Ascending aorta (tissue), 2 donors: ENCODE measurements at regions not wholly inside any gene's neighbourhood (a gene's known extent, or its start where the extent isn't known, plus 50 kb on each side); places are given as distances from the start of the nearest gene placed in this dataset.

Source experiments
- DNase-seq, 2 donors: peaks; one replicate each; pipeline ENCODE4 v3.0.0-alpha.2; 2019; ENCODE audit warnings: low spot score in 2 of 2
- H3K27ac ChIP-seq, 2 donors: fragments of 200-600 bp; sonication (generic); one replicate each; pipeline ENCODE4 v1.5.1; 2016 to 2017; ENCODE audit warnings: mild to moderate bottlenecking in 1 of 2
- H3K27me3 ChIP-seq: fragments of 200-600 bp; sonication (generic); one replicate; pipeline ENCODE4 v1.5.1; 2017
- H3K36me3 ChIP-seq, 2 donors: fragments of 200-600 bp; sonication (generic); one replicate each; pipeline ENCODE4 v1.5.1; 2016
- H3K4me1 ChIP-seq, 2 donors: fragments of 200-600 bp; sonication (generic); one replicate each; pipeline ENCODE4 v1.5.1; 2016 to 2017; ENCODE audit warnings: mild to moderate bottlenecking in 1 of 2
- H3K4me3 ChIP-seq, 2 donors: fragments of 200-600 bp; sonication (generic); one replicate each; pipeline ENCODE4 v1.5.1; 2016 to 2017; ENCODE audit warnings: mild to moderate bottlenecking in 1 of 2
- H3K9me3 ChIP-seq, 2 donors: fragments of 200-600 bp; sonication (generic); one replicate each; pipeline ENCODE4 v1.5.1; 2016
- intact Hi-C: fragments of 100-400 bp; cut with DNase I; formaldehyde crosslinking; loops from one replicate; pipeline ENCODE4 v1.15.1; 2023
- TF ChIP-seq, protein P1 (sequence below), 3 experiments: fragments of 200-600 bp in 2 of 3; fragments of 450-650 bp in 1 of 3; sonication (generic) in 2 of 3; IDR thresholded peaks; one replicate each; pipeline ENCODE4 v1.5.1; 2016 to 2019; ENCODE audit warnings: antibody characterized with exemption in 3 of 3, mild to moderate bottlenecking in 1 of 3, moderate library complexity in 1 of 3

DNA sequence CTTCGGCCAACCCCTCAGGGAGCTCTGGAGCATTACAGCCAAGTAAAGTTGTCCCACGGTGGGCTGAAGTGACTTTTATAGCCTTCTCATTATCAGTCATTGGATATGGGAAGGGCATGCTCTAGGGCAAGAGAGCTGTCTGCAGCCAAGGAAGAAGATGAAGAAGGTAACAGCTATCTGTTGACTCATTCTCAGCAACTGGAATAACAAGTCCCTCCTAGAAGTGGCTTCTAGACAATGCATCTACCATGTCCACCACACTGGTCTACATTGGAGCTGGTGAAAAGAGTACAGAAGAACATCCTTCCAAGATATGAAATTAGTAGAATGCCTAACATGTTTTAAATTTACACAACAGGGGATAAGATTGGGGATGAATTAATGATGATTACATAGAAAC is 524.2 kb downstream of the ACTL7B start:
- intact Hi-C loops, result no loop called here
- no peak overlapping the region for H3K27ac ChIP-seq
- no peak for DNase-seq
- H3K36me3 ChIP-seq, result no peaks in the 10 kb centered on the region
- no peaks in the 10 kb centered on the region for H3K4me1 ChIP-seq
- H3K9me3 ChIP-seq, result peaks cover 0 to 22% of the 10 kb centered on the region in 2 donors
- H3K4me3 ChIP-seq, result no peak overlapping the region
- no peaks in the 10 kb centered on the region for H3K27me3 ChIP-seq
- TF ChIP-seq, protein P1, sequence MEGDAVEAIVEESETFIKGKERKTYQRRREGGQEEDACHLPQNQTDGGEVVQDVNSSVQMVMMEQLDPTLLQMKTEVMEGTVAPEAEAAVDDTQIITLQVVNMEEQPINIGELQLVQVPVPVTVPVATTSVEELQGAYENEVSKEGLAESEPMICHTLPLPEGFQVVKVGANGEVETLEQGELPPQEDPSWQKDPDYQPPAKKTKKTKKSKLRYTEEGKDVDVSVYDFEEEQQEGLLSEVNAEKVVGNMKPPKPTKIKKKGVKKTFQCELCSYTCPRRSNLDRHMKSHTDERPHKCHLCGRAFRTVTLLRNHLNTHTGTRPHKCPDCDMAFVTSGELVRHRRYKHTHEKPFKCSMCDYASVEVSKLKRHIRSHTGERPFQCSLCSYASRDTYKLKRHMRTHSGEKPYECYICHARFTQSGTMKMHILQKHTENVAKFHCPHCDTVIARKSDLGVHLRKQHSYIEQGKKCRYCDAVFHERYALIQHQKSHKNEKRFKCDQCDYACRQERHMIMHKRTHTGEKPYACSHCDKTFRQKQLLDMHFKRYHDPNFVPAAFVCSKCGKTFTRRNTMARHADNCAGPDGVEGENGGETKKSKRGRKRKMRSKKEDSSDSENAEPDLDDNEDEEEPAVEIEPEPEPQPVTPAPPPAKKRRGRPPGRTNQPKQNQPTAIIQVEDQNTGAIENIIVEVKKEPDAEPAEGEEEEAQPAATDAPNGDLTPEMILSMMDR (IDR thresholded peaks at IDR 0.05), result no peak

DNA sequence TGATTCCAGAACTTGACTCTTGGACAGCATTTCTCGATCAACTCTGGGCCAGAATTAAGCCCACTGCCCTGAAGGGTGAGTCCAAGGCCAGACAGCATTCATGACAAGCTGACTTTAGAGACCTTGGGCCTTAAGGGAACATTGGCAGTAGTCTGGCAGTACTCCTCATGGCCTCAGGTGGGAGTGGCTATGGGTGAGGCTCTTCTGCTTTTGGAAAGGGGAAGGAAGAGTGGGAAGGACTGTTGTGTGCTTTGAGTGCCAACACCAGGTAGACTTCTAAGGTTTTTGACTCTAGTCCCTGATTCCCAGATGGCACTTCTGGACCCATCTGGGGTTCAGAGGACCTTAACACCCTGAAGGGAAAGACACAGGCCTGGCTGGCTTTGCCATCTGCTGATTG is 530.4 kb downstream of the ACTL7B start:
- no peak for DNase-seq

DNA sequence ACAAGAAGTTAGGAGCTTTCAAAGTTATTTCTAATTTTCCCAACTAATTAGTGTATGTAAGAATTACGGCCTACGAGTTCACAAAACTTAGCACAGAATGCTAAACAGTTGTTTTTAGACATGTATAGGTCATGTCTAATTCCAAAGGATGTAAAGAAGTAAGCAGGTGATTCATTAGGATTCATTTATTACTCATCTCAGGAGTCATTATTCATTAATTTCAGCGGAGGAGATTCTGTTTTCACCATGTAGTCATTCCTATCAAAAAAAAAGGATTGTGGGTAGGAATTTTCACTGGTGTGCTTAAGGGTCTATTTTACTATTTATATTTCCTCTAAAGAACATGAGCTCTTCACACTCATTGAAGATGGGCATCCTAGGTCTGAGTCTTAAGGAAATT is 532.2 kb downstream of the ACTL7B start:
- TF ChIP-seq, protein P1 (IDR thresholded peaks at IDR 0.05), result no peak
- intact Hi-C loops, result no loop called here
- Histone ChIP-seq H3K9me3 (peaks cover 0 to 29% of the 10 kb centered on the region in 2 donors), H3K36me3 (no peaks in the 10 kb centered on the region), H3K27ac (no peak overlapping the region), H3K4me3 (no peak overlapping the region), H3K4me1 (no peaks in the 10 kb centered on the region), H3K27me3 (no peaks in the 10 kb centered on the region)
- no peak for DNase-seq

More for the DNA sequence above, 530.4 kb downstream of the ACTL7B start:
- Histone ChIP-seq H3K27ac (no peak overlapping the region), H3K36me3 (no peaks in the 10 kb centered on the region), H3K9me3 (peaks cover 0 to 30% of the 10 kb centered on the region in 2 donors), H3K27me3 (no peaks in the 10 kb centered on the region), H3K4me3 (no peak overlapping the region), H3K4me1 (no peaks in the 10 kb centered on the region)
- TF ChIP-seq, protein P1 (IDR thresholded peaks at IDR 0.05), result no peak
- intact Hi-C loops, result no loop called here

DNA sequence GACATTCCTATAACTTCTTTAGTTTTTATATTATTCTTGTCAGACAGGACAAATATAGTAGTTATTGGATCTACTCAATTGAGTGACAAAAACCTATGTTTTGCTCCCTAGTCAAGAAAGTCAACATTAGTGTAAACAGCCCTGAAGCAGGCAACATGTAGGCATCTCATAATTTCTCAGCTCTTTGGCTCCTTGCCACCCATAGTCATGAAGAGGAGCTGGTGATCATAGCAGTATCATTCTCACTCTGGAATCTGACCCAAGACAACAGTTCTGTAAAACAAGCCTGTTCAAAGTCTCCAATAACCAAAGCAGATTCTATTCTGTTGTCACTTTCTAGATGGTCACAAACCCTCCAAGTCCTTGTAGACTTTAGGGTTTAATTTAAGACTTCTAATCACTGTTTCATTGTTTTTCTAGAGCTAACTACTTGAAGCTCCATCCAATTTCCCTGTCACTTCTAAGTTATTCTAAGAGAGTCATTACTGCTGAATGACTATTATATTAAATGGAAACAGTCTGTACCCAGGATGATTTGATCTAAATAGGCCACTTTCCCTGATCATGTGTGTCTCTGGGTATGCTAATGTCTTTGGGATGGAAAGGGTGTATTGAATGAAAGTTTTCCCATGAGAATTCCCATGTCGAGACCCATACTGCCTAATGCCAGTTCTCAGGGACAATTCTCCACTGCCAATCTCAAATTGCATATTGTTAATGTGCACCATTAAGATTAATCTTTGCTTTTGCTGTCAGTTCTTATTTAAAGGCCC is 533.3 kb downstream of the ACTL7B start:
- DNase-seq, result no peak
- TF ChIP-seq, protein P1 (IDR thresholded peaks at IDR 0.05), result no peak
- Histone ChIP-seq H3K4me3 (no peak overlapping the region), H3K9me3 (peaks cover 0 to 18% of the 10 kb centered on the region in 2 donors), H3K4me1 (no peaks in the 10 kb centered on the region), H3K27ac (no peak overlapping the region), H3K36me3 (no peaks in the 10 kb centered on the region), H3K27me3 (no peaks in the 10 kb centered on the region)
- intact Hi-C loops, result no loop called here

DNA sequence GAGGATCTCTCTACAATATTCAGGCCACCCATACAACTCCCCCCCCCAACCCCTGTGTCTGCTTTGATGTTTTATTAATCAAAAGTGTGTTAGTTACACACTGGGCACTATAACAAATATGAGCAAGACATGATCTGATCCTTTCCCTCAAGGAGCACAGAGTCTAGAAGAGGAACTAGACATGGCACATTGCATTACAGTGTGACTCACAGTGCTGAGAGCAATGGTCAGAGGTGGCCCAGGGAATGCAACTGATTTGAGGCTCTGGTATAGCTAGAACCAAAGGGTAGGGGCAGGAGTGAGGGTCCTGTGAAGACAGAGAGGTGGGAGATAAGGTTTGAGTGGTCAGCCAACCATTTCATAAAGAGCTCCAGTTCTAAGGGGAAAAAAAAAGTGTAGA is 539.2 kb downstream of the ACTL7B start:
- Histone ChIP-seq H3K4me3 (no peak overlapping the region), H3K36me3 (no peaks in the 10 kb centered on the region), H3K4me1 (no peaks in the 10 kb centered on the region), H3K9me3 (no peaks in the 10 kb centered on the region), H3K27me3 (no peaks in the 10 kb centered on the region), H3K27ac (no peak overlapping the region)
- intact Hi-C loops, result no loop called here
- no peak for DNase-seq
- TF ChIP-seq, protein P1 (IDR thresholded peaks at IDR 0.05), result no peak
